GM13977 (cell line): ENCODE measurements at regions not wholly inside any gene's neighbourhood (a gene's known extent, or its start where the extent isn't known, plus 50 kb on each side); places are given as distances from the start of the nearest gene placed in this dataset.

Experiments used
- DNase-seq: peaks from one replicate; pipeline ENCODE4 v3.0.0; 2012; ENCODE audit warnings: low spot score
- in situ Hi-C: fragments of 300-500 bp; cut with MboI; formaldehyde crosslinking; loops from one replicate; pipeline ENCODE4 v1.12.0; 2022; ENCODE audit warnings: low sequenced_read_pairs, low pct_unique_long_range_greater_than_20kb, mixed read lengths, inconsistent platforms; ENCODE audit not compliant: unreplicated experiment
- TF ChIP-seq, protein P1 (sequence below): IDR thresholded peaks from 2 replicates; pipeline ENCODE4 v1.5.1; 2012; ENCODE audit warnings: mild to moderate bottlenecking, control low read depth; ENCODE audit not compliant: insufficient read depth; ENCODE audit errors: extremely low read depth, missing control alignments

DNA sequence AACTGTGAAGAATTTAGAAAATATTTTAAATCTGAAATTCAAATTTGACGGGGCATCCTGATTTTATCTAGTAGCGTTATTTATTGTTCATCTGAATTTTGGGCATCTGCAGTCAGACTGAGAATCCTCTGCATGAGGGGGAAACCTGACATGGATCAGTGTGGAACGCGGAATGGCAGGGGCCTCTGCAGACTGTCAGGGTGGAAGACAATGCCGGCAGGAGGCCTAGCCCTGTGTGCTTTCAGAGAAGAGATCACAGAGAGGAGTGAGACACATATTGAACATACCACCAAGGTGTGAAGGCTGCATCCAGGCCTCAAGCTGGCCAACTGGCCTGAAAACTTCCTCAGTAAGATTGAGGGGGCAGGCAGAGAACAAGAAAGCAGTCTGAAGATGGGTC, 921.1 kb upstream of the GHITM start:
- TF ChIP-seq, protein P1, sequence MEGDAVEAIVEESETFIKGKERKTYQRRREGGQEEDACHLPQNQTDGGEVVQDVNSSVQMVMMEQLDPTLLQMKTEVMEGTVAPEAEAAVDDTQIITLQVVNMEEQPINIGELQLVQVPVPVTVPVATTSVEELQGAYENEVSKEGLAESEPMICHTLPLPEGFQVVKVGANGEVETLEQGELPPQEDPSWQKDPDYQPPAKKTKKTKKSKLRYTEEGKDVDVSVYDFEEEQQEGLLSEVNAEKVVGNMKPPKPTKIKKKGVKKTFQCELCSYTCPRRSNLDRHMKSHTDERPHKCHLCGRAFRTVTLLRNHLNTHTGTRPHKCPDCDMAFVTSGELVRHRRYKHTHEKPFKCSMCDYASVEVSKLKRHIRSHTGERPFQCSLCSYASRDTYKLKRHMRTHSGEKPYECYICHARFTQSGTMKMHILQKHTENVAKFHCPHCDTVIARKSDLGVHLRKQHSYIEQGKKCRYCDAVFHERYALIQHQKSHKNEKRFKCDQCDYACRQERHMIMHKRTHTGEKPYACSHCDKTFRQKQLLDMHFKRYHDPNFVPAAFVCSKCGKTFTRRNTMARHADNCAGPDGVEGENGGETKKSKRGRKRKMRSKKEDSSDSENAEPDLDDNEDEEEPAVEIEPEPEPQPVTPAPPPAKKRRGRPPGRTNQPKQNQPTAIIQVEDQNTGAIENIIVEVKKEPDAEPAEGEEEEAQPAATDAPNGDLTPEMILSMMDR: no peak
- in situ Hi-C loops: no loop called here
- no peak for DNase-seq

DNA sequence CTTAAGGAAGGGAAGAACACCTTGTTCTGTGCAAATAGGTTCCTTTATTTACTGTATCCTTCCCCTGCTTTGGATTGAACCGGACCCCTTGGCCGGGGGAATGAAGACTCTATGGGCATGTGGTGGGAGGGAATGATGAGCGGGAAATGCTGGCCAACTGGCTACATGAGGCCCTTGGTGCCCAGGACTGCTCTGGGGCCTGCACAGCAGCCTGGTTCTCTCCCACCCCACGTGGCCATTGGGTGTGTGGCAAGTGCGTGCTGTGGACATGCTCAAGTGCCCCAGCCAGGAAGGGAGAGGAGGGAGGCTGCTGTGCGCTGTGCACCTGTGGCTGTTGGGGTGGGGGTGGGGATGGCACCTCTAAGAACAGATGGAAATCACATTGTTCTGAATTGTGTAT, 917.0 kb upstream of the GHITM start:
- no peak for DNase-seq
- in situ Hi-C loops: no loop called here
- TF ChIP-seq, protein P1: no peak

DNA sequence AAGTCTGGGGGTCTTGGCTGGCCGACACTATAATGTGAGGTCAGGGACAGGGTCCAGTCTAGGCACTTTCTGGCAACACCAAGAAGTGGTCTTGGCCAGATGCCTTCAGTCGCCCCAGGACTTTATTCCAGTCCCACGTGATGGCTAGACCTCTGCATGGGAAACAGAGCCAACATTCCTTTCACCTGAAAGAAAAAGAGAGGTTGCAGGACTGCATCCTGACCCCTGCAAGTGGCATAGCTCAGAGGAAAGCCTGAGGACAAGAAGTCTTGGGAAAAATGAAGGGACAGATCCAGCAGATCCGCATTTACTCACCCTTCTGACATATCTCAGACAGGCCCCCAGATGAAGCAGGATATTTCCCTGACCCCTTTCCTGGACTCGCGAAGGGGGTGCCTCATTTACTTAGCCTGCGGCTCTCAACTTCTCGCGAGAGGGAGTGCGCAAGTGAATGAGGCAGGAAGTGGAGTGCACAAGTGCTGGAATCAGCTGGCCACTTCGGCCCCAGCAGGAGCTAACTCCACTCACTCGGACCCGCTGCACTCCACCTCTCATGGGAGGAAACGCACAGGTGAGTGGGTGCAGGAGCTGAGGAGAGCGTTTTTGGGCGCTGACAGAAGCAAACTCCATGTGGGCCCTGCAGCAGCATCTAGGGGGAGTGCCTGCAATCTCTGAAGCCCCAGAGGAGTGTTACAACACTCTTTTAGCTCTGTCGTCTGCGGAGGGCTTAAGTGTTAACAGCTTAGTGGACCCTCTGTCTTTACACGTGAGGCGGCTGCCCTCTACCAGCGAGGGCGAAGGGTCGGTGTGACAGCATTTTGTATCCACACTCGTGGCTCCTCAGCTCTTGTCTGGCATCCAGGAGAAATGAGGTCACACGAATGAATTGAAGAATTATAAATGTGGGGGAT, 916.2 kb upstream of the GHITM start:
- TF ChIP-seq, protein P1: no peak
- in situ Hi-C loops: no loop called here
- no peak for DNase-seq

DNA sequence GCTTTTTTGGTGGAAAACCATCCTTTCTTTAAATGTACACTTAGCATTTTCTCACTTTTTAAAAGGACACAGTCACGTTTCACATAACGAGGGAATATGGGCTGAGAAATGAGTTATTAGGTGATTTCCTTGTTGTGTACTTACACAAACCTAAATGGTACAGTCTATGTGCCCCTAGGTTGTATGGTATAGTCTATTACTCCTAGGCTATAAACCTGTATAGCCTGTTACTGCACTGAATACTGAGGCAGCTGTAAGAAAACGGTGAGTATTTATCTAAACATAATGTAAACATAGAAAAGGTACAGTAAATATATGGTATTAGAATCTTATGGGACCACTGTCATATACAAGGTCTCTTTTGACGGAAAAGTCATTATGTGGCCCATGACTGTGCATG, 913.5 kb upstream of the GHITM start:
- no peak for DNase-seq
- TF ChIP-seq, protein P1: no peak
- in situ Hi-C loops: no loop called here

DNA sequence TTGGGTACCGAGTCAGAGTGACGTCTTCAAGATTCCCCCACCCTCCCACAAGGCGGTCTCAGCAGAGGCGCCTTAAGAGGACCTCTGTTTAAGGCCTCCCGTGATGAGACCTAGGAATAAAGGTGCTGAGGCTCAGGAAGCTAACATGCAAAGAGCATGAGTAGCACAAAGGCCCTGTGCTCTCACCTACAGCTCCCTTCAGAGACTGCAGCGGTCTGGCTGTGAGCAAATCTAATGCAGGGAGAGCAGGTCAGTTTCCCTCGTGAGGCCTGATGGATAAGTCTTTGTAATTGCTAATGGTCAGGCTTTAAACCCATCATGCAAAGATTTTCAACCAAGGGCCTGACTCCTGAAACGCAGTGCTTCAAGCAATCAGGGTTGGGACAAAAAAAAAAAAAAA, 909.3 kb upstream of the GHITM start:
- no peak for DNase-seq
- TF ChIP-seq, protein P1: no peak
- in situ Hi-C loops: no loop called here

DNA sequence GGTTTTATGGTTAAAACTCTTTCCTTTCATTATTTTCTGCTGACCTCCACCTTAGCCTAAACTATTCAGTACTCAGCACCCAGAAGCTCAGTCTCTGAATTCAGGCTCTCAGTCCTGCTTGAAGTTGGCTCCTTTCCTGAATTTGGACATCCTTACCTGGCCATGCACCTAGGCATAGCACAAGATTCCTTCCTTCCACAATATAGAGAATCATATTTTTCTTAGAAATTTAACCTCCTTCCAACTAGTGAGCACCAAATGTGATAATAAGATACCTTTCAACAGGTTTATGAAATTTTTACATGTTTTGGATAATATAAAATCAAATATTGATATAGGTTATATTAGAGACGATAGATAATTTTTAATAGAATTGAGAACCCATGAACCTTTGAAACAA, 905.6 kb upstream of the GHITM start:
- DNase-seq: no peak
- in situ Hi-C loops: no loop called here
- TF ChIP-seq, protein P1: no peak
